ENCODE measurements at regions not wholly inside any gene's neighbourhood (a gene's known extent, or its start where the extent isn't known, plus 50 kb on each side); places are given as distances from the start of the nearest gene placed in this dataset.
A peak's percentile ranks its signal among the peaks of the same experiment; 100 is the strongest.

- Histone ChIP-seq H3K79me2 (ENCODE audit: low read length) (no peaks in the 10 kb centered on the region), H3K4me1 (ENCODE audit: insufficient read depth, low read length) (peaks cover 1% of the 10 kb centered on the region), H3K27me3 (ENCODE audit: low read length) (no peaks in the 10 kb centered on the region), H3F3A (ENCODE audit: low read length, unreplicated experiment) (no peaks in the 10 kb centered on the region), H3K9ac (ENCODE audit: low read length) (no peak overlapping the region), H3K4me3 (ENCODE audit: low read length) (no peak overlapping the region), H3K27ac (ENCODE audit: low read length) (no peak overlapping the region), H3K4me2 (ENCODE audit: low read length) (no peak overlapping the region), H2AFZ (ENCODE audit: low read length) (no peak overlapping the region), H3K9me2 (replicated peaks; ENCODE audit: low read length) (no peaks in the 10 kb centered on the region), H3K36me3 (ENCODE audit: low read depth, low read length) (no peaks in the 10 kb centered on the region), H3K9me3 (ENCODE audit: low read length) (no peaks in the 10 kb centered on the region), H4K20me1 (ENCODE audit: low read length) (no peaks in the 10 kb centered on the region)
- POLR2A ChIA-PET (ENCODE audit: unreplicated experiment) = no interaction called here
- no peak for ATAC-seq
- no peak for TF ChIP-seq CTCF (conservative IDR thresholded peaks at IDR 0.05; ENCODE audit: low read depth, low read length)
- TF ChIP-seq EZH2 (IDR thresholded peaks at IDR 0.05; ENCODE audit: low read length, unreplicated experiment) = no peak
- no peak for TF ChIP-seq EZH2phosphoT487 (IDR thresholded peaks at IDR 0.05; ENCODE audit: borderline replicate concordance, low read length)
- CTCF ChIA-PET = no interaction called here
- BruUV-seq (replicated peaks) = no TSS peak
- intact Hi-C loops (cut with micrococcal nuclease) = no loop called here
- peak; percentile 12 for DNase-seq
Observed at GRCh38 chr6:43879722-43880121, 109.7 kb downstream of the VEGFA start.

- no peaks in the 10 kb centered on the region for H3K27me3 ChIP-seq (ENCODE audit: low read length)
- CTCF ChIA-PET = no interaction called here
- H3K9ac ChIP-seq (ENCODE audit: low read length) = no peak overlapping the region
- H3K36me3 ChIP-seq (ENCODE audit: low read depth, low read length) = no peaks in the 10 kb centered on the region
- H3K4me2 ChIP-seq (ENCODE audit: low read length) = no peak overlapping the region
- DNase-seq (peak; percentile 10), ATAC-seq (no peak; the same call in 1 of the 2 replicates)
- no peaks in the 10 kb centered on the region for H3K9me2 ChIP-seq (replicated peaks; ENCODE audit: low read length)
- H2AFZ ChIP-seq (ENCODE audit: low read length) = no peak overlapping the region
- H4K20me1 ChIP-seq (ENCODE audit: low read length) = no peaks in the 10 kb centered on the region
- no peak overlapping the region for H3K4me3 ChIP-seq (ENCODE audit: low read length)
- TF ChIP-seq EZH2phosphoT487 (IDR thresholded peaks at IDR 0.05; ENCODE audit: borderline replicate concordance, low read length) = no peak
- no peak for TF ChIP-seq CTCF (conservative IDR thresholded peaks at IDR 0.05; ENCODE audit: low read depth, low read length)
- TF ChIP-seq EZH2 (IDR thresholded peaks at IDR 0.05; ENCODE audit: low read length, unreplicated experiment) = no peak
- H3K9me3 ChIP-seq (ENCODE audit: low read length) = no peaks in the 10 kb centered on the region
- BruUV-seq (replicated peaks) = no TSS peak
- intact Hi-C loops (cut with micrococcal nuclease) = no loop called here
- H3F3A ChIP-seq (ENCODE audit: low read length, unreplicated experiment) = no peaks in the 10 kb centered on the region
- H3K27ac ChIP-seq (ENCODE audit: low read length) = no peak overlapping the region
- POLR2A ChIA-PET (ENCODE audit: unreplicated experiment) = no interaction called here
- no peaks in the 10 kb centered on the region for H3K79me2 ChIP-seq (ENCODE audit: low read length)
- peaks cover 9% of the 10 kb centered on the region for H3K4me1 ChIP-seq (ENCODE audit: insufficient read depth, low read length)
Observed at GRCh38 chr6:43878823-43879495, 108.9 kb downstream of the VEGFA start.

DNA sequence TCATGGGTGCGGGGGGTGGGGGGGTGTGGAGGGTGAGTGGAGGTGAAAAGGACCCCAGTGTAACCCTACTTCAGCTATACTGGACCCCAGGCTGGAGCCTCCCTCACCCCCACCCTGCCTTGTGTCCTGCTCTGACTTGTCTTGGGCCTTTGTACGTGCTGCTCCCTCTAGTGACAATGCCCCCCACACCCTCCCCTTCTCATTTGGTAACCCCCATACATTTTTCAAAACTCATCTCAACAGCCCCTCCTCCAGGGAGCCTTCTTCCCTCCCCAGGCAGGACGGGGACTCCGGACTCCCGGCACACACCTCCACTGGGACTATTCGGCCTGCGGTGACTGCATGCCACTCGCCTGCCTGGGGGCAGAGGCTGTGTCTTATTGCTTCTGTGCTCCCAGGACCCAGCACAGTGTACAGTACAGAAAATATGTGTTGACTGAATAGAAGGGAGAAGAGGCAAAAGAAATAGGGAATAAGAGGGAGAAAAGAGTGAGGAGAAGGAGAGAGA lies 108.2 kb downstream of the VEGFA start:
- intact Hi-C loops (cut with micrococcal nuclease) = no loop called here
- Histone ChIP-seq H3K4me1 (ENCODE audit: insufficient read depth, low read length) (peaks cover 13% of the 10 kb centered on the region), H3K9ac (ENCODE audit: low read length) (no peak overlapping the region), H3K27me3 (ENCODE audit: low read length) (no peaks in the 10 kb centered on the region), H3K4me2 (ENCODE audit: low read length) (no peak overlapping the region), H3K9me3 (ENCODE audit: low read length) (no peaks in the 10 kb centered on the region), H3K4me3 (ENCODE audit: low read length) (no peak overlapping the region), H3K79me2 (ENCODE audit: low read length) (no peaks in the 10 kb centered on the region), H3K9me2 (replicated peaks; ENCODE audit: low read length) (no peaks in the 10 kb centered on the region), H4K20me1 (ENCODE audit: low read length) (no peaks in the 10 kb centered on the region), H3K27ac (ENCODE audit: low read length) (no peak overlapping the region), H2AFZ (ENCODE audit: low read length) (no peak overlapping the region), H3F3A (ENCODE audit: low read length, unreplicated experiment) (no peaks in the 10 kb centered on the region), H3K36me3 (ENCODE audit: low read depth, low read length) (no peaks in the 10 kb centered on the region)
- CTCF ChIA-PET = no interaction called here
- no TSS peak for BruUV-seq (replicated peaks)
- DNase-seq (no peak), ATAC-seq (no peak)
- POLR2A ChIA-PET (ENCODE audit: unreplicated experiment) = no interaction called here
- TF ChIP-seq EZH2 (IDR thresholded peaks at IDR 0.05; ENCODE audit: low read length, unreplicated experiment) = no peak
- TF ChIP-seq EZH2phosphoT487 (IDR thresholded peaks at IDR 0.05; ENCODE audit: borderline replicate concordance, low read length) = no peak
- no peak for TF ChIP-seq CTCF (conservative IDR thresholded peaks at IDR 0.05; ENCODE audit: low read depth, low read length)
